Gastroesophageal sphincter (tissue), 4 donors: ENCODE measurements at regions not wholly inside any gene's neighbourhood (a gene's known extent, or its start where the extent isn't known, plus 50 kb on each side); places are given as distances from the start of the nearest gene placed in this dataset.

Experiments used
- ATAC-seq: fragments of 150-250 bp; one replicate; pipeline ENCODE4 v1.9.1; 2016; ENCODE audit warnings: mild to moderate bottlenecking, moderate library complexity
- H3K27ac ChIP-seq, 4 donors: fragments of 200-600 bp; sonication (generic) in 3 of 4; 1 replicate in 3 of 4; 2 replicates in 1 of 4; pipeline ENCODE4 v1.5.1; 2016 to 2019
- H3K27me3 ChIP-seq: fragments of 200-600 bp; sonication (generic); one replicate; pipeline ENCODE4 v1.5.1; 2019
- H3K36me3 ChIP-seq, 2 donors: fragments of 200-600 bp; sonication (generic); one replicate each; pipeline ENCODE4 v1.5.1; 2019; ENCODE audit warnings: control low read depth in 1 of 2
- H3K4me1 ChIP-seq, 3 donors: fragments of 200-600 bp; sonication (generic); 1 replicate in 2 of 3; 2 replicates in 1 of 3; pipeline ENCODE4 v1.5.1; 2016 to 2019; ENCODE audit warnings: control low read depth in 2 of 3
- H3K4me3 ChIP-seq, 2 donors: fragments of 200-600 bp; sonication (generic); one replicate each; pipeline ENCODE4 v1.5.1; 2019; ENCODE audit warnings: mild to moderate bottlenecking in 1 of 2, moderate library complexity in 1 of 2
- H3K9me3 ChIP-seq, 3 donors: fragments of 200-600 bp; sonication (generic); one replicate each; pipeline ENCODE4 v1.5.1; 2017 to 2019; ENCODE audit warnings: control low read depth in 2 of 3
- EP300 ChIP-seq: sonication (generic); formaldehyde crosslinking; IDR thresholded peaks from one replicate; pipeline ENCODE4 v1.6.1; 2017; ENCODE audit warnings: antibody characterized with exemption, mild to moderate bottlenecking
- POLR2A ChIP-seq, 2 donors: fragments of 450-650 bp; IDR thresholded peaks; one replicate each; pipeline ENCODE4 v1.6.1; 2017; ENCODE audit warnings: antibody characterized with exemption in 2 of 2, mild to moderate bottlenecking in 2 of 2, moderate library complexity in 1 of 2
- POLR2AphosphoS5 ChIP-seq: sonication (generic); formaldehyde crosslinking; IDR thresholded peaks from one replicate; pipeline ENCODE4 v1.6.1; 2017; ENCODE audit warnings: antibody characterized with exemption
- WGBS, 2 donors: methylation state at CpG; one replicate each; pipeline ENCODE4 v1.1.5; 2018; ENCODE audit warnings: low coverage in 1 of 2; 5-methylcytosine and 5-hydroxymethylcytosine counted together
- TF ChIP-seq, protein P1 (sequence below), 4 experiments: fragments of 200-600 bp in 2 of 4; fragments of 450-650 bp in 2 of 4; sonication (generic) in 1 of 4; IDR thresholded peaks; one replicate each; pipeline ENCODE4 v1.5.1; 2017 to 2019; ENCODE audit warnings: antibody characterized with exemption in 4 of 4, mild to moderate bottlenecking in 2 of 4, moderate library complexity in 2 of 4

DNA sequence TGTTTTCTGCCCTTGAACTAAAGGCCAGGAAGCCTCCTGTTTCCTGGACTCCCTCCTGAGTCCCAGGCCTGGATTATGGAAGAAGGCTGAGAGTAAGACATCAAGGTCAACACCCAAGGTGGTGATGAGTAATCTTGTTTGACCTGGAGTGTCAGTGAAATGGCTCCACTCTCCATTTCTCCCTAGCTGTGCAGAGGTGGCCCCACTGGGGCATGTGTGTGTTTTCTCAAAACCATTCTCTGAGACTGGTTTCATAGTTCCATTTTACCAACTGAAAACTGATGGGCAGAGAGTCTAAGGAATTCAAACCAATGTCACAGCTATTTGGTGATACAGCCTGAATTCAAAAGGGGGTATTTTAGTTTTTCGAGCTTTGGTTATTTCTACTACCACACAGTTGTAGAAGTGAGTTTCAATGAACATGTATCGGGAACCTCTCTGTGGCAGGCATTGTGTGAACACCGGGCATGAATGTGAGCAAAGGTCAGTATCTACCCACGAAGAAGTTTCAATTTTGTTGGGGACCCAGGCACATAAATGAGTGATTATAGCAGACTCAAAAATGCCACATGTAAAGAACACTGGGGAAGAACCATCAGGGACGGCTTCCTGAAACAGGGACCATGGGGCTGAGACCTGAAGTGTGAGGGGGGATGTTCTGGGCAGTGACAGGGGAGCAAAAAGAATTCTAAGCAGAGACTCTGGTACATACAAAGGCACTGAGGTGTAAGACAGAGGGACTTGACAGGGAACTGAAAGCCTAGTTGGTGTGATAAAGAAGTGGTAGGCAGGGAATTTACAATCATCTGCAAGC, 269.6 kb upstream of the KLF4 start:
- Histone ChIP-seq H3K27me3 (no peaks in the 10 kb centered on the region), H3K27ac (peak overlapping the region in 1 of 4 donors; percentile 48), H3K4me3 (no peak overlapping the region), H3K4me1 (peaks cover 0 to 10% (median 0%) of the 10 kb centered on the region in 3 donors), H3K9me3 (no peaks in the 10 kb centered on the region), H3K36me3 (no peaks in the 10 kb centered on the region)
- TF ChIP-seq POLR2AphosphoS5 (no peak), EP300 (no peak), POLR2A (IDR thresholded peaks at IDR 0.05) (no peak)
- TF ChIP-seq, protein P1, sequence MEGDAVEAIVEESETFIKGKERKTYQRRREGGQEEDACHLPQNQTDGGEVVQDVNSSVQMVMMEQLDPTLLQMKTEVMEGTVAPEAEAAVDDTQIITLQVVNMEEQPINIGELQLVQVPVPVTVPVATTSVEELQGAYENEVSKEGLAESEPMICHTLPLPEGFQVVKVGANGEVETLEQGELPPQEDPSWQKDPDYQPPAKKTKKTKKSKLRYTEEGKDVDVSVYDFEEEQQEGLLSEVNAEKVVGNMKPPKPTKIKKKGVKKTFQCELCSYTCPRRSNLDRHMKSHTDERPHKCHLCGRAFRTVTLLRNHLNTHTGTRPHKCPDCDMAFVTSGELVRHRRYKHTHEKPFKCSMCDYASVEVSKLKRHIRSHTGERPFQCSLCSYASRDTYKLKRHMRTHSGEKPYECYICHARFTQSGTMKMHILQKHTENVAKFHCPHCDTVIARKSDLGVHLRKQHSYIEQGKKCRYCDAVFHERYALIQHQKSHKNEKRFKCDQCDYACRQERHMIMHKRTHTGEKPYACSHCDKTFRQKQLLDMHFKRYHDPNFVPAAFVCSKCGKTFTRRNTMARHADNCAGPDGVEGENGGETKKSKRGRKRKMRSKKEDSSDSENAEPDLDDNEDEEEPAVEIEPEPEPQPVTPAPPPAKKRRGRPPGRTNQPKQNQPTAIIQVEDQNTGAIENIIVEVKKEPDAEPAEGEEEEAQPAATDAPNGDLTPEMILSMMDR (IDR thresholded peaks at IDR 0.05) = no peak
- 82 to 100% methylated on average over 2 to 5 of the region's 5 CpGs for WGBS, 2 donors
- no peak for ATAC-seq

DNA sequence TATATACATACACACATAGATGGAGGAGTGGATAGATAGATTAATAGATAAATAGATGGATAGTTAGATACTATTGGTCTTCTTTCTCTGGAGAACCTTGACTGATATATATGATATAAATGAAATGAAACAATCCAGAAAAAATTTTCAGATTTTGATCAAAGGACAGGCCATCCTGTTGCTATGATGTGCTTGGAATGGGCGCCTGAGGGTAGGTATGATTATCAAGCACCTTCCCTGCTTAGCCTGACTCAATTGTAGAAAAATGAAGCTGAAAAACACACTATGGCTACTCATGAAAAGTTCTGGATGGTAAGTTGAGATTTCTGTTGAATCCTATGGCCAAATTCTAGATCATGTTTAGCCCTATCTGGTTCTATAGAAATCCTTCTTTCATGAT, 266.5 kb upstream of the KLF4 start:
- ATAC-seq = no peak
- no peak overlapping the region for H3K27ac ChIP-seq
- no peaks in the 10 kb centered on the region for H3K36me3 ChIP-seq
- TF ChIP-seq, protein P1 (IDR thresholded peaks at IDR 0.05) = no peak
- TF ChIP-seq POLR2AphosphoS5 (no peak), POLR2A (IDR thresholded peaks at IDR 0.05) (no peak), EP300 (no peak)
- H3K4me1 ChIP-seq = peaks cover 8 to 26% (median 10%) of the 10 kb centered on the region in 3 donors
- no peaks in the 10 kb centered on the region for H3K9me3 ChIP-seq
- WGBS, 2 donors = 100% methylated on average over 1 of the region's 1 CpG
- H3K4me3 ChIP-seq = no peak overlapping the region
- H3K27me3 ChIP-seq = no peaks in the 10 kb centered on the region

DNA sequence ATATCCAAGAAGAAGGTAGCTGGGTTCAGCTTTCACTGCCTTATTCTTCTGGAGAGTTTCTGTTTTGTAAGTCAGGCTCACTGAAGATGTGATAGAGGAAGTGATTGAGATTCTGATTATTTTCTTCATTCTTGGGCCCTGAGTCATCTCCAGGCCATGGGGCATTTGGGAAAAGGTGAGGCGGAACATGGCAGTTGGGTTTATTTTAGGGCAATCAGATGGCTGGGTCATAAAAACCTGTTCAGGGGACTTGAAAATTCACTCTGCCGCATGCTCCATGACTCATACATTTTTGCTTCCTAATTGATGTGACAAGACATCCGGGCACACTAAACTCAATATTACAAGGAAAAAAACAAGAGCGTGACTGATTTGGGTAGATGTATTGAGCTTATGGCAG, 265.7 kb upstream of the KLF4 start:
- H3K27ac ChIP-seq = peak overlapping the region in 1 of 4 donors; percentile 4
- ATAC-seq = no peak
- no peaks in the 10 kb centered on the region for H3K9me3 ChIP-seq
- WGBS, 2 donors = 36% methylated on average over 4 of the region's 4 CpGs
- TF ChIP-seq POLR2AphosphoS5 (peak; percentile 60), POLR2A (IDR thresholded peaks at IDR 0.05) (no peak)
- no peaks in the 10 kb centered on the region for H3K36me3 ChIP-seq
- H3K4me1 ChIP-seq = peaks cover 9 to 35% (median 14%) of the 10 kb centered on the region in 3 donors
- H3K27me3 ChIP-seq = no peaks in the 10 kb centered on the region
- no peak overlapping the region for H3K4me3 ChIP-seq

DNA sequence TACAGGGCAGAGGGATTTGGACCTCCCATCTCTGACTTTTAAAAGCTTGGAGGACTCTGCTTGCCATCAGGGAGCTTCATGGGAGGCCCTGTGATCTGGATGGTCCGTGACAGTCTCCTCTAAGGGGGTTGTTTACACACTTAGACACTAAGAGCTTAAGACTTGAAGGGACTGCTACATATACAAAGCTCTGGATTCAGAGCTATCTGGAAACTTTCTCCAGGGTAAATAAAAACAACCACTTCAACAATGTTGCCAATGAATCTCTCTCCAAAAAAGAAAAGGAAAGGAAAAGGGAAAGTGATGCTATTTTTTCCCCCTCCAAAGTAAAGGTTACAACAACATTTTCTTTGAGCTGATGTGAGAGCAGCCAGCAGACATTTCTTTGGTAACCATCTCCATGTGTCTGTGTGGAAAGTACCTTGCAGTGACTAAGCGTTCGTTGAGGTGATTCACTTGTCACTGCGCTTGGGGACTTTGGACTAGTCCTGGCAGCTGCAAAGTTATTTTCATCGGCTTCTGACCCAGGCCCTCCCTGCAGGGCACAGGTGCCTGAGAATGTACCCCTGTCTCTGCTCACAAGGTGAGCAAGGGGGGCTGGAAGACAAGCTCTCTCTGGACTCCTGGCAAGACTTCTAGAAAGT, 262.1 kb upstream of the KLF4 start:
- 0 to 21% methylated on average over 3 to 4 of the region's 5 CpGs for WGBS, 2 donors
- TF ChIP-seq EP300 = no peak
- TF ChIP-seq POLR2AphosphoS5 = peak; percentile 63
- H3K27ac ChIP-seq = peak overlapping the region; percentile 86 to 90 (median 88)
- no peaks in the 10 kb centered on the region for H3K36me3 ChIP-seq
- H3K4me1 ChIP-seq = peaks cover 20 to 53% (median 27%) of the 10 kb centered on the region in 3 donors
- H3K27me3 ChIP-seq = no peaks in the 10 kb centered on the region
- no peak overlapping the region for H3K4me3 ChIP-seq
- H3K9me3 ChIP-seq = no peaks in the 10 kb centered on the region
- peak; percentile 19 for ATAC-seq

DNA sequence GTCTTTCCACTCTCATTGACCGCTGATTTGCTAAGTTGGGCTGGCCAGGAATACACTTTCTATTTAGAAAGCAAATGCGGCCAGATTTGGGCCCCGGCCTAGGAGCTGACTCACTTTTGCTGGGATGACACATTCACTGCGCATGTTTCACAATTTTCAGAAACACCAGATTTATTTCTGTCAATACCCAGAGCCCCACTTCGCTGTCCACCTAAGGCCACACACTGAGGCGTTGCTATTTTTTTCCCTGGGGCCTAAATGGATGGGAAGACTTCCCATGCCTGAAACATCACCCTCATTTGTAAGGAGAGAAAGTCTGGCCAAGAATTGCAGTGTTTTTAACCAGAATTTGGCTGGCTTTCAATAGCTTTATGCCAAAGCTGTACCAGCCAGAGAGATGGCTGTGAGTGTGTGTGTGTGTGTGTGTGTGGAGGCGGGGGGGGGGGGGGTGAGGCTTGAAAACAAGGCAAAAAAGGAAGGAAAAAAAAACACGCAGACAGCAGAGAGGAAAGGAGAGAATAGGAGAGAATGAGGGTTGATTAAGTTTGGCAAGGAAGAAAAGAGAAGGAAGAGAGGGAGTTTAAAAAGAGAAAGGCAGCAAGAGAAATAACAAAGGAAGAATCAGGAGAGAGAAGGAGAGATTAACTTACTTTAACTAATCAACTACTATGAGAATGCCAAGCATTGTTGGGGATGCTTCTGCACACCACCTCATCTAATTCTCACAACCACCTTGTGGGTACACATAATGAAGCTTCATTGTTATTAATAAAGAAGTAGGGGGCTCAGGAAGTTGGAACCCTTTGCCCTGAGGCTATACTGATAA, 261.4 kb upstream of the KLF4 start:
- no peaks in the 10 kb centered on the region for H3K9me3 ChIP-seq
- H3K27me3 ChIP-seq = no peaks in the 10 kb centered on the region
- TF ChIP-seq POLR2AphosphoS5 = peak; percentile 97
- TF ChIP-seq, protein P1 (IDR thresholded peaks at IDR 0.05) = no peak
- H3K4me1 ChIP-seq = peaks cover 20 to 53% (median 27%) of the 10 kb centered on the region in 3 donors
- H3K4me3 ChIP-seq = no peak overlapping the region
- 0% methylated on average over 4 to 6 of the region's 8 CpGs for WGBS, 2 donors
- no peaks in the 10 kb centered on the region for H3K36me3 ChIP-seq
- H3K27ac ChIP-seq = peak overlapping the region; percentile 86 to 90 (median 88)
- ATAC-seq = peak; percentile 91
